ENCODE measurements at regions not wholly inside any gene's neighbourhood (a gene's known extent, or its start where the extent isn't known, plus 50 kb on each side); places are given as distances from the start of the nearest gene placed in this dataset.
"Not testable (repeated sequence)": the region's sequence is repeated elsewhere in the genome, so short reads cannot be mapped to it uniquely, and the experiment has no call there.

DNA sequence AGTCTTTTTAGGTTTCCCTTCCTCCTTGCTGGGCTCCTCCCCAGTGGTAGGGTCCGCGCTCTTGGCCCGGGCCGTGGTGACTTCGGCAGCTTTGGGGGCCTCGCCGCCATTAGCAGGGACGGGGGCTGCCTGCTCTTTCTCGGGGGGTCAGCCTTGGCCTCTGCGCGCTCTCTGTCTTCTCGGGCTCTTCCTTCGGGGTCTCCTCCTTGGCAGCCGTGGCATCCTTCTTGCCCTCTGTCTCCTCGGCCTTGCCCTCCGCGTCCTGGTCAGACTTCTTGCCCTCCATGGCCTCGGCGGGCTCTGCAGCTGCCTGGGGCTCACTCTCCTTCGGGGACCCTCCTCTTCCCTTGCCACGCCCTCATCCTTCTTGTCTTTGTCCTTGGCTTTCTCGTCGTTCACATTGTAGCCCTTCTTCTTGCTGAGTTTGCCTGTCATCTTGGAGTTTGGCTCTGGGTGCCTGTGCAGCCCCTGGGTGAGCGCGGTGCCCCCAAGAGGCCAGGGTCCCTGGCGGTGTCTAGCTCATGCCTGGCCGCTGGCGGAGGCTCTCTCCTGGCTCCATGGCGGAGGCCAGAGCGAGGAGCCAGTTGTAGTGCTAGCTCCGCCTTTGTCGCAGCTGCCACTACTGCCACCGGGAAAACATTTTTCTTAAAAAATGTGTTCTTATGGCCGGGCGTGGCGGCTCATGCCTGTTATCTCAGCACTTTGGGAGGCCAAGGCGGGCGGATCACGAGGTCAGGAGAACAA lies 283.0 kb upstream of the SGCG start:
- no peak for DNase-seq (ENCODE audit: low spot score)

- DNase-seq (ENCODE audit: low spot score) = not testable (repeated sequence)
Measured at GRCh38 chr13:22900416-22900951, 280.3 kb upstream of the SGCG start.

DNA sequence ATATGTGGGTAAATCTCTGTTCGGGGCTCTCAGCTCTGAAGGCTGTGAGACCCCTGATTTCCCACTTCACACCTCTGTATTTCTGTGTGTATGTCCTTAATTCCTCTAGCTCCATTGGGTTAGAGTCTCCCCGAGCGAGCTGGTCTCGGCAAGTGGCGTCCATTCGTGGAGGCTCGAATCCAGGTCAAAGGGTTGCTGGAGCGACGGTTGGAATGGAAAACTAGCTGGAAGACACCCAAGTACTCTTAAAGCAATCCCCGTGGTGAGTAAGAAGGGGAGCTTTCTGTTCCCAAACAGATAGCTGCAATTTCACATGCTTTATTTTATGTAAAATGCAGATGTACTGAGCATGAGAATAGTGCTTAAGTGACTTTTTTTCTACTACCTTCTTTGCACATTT lies 277.5 kb upstream of the SGCG start:
- no peak for DNase-seq (ENCODE audit: low spot score)

DNA sequence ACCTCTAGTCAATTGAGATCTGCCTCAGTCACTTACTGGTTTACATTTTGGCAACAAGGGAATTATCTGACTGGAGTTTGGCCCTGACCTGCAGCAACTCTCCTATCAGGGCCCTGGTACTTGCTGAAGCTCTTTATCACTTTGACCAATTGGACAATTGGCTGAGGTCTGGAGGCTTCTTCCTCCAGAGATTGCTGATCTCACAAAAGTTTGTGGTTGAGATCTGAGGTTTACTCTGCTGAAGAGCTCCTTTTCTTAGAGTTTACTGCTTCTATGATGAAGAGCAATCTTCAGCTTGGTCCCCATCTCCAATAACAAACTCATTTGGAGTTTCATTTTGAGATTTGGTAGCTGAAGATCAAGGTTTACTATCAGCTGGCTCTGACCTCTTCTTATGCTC lies 276.9 kb upstream of the SGCG start:
- DNase-seq (ENCODE audit: low spot score) = no peak

- peak; percentile 79 for DNase-seq (ENCODE audit: low spot score)
Measured at GRCh38 chr13:22915442-22916082, 265.2 kb upstream of the SGCG start.

GRCh38 chr13:22916276-22916675 lies 264.5 kb upstream of the SGCG start:
- not testable (repeated sequence) for DNase-seq (ENCODE audit: low spot score)

DNA sequence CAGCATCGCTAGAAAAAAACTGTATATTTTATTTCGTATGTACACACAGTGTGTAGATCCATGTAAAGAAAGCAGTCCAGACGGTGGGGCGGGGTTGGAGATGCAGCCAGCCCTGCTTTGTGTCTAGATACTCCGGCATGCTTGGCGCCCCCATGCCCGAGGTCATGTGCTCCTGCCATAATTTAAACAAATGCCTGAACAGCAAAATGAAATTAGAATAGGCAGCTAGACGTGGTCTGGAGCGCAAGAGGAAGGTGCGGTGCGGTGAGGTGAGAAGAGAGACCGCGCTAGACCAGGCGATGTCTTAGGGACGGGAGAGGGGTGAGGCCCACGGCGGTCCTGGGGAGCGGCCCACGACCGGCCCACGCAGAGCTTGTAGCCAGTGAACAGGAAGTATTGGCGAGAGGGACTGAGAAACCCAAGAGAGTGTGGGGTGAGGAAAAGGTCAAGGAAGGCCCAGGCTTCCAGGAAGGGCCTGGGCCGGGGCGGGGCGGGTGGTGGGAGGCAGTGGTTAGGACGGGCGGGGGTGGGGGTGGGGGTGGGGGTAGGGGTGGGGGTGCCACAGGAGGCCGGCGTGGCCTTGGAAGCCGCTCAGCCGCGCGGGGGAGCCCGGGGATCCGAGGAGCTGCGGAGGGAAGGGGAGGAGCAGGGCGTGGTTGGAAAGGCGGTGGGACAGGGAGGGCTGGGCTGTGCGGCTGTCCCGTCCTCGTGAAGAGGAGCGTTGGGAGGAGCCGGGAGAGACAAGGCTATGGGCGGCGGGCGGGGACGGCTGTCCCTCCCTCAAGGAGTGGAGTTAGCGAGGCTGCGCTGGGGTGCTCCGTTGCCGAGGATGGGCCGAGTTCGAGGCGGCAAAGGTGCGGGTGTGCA lies 254.7 kb upstream of the SGCG start:
- DNase-seq (ENCODE audit: low spot score) = peak; percentile 90

- peak; percentile 66 for DNase-seq (ENCODE audit: low spot score)
Measured at GRCh38 chr13:22926748-22927400, 253.9 kb upstream of the SGCG start.

DNA sequence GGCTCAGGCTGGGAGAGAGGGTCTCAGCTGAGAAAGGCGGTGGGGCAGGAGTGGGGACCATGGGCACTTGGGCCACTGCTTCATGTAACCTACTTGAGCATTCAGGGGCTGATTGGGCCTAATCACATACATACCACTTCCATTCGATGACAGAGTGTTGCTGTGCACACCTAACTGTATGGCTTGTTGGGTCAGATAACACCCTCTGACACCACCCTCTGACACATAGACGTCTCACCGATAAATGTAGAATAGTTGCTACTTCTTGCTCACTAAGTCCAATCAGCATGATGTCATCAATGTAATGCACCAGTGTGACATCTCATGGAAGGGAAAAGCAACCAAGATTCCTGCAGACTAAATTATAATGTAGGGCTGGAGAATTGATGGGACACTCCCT lies 252.9 kb upstream of the SGCG start:
- DNase-seq (ENCODE audit: low spot score) = not testable (repeated sequence)

GRCh38 chr13:22929381-22930126 lies 251.2 kb upstream of the SGCG start:
- no peak for DNase-seq (ENCODE audit: low spot score)

- no peak for DNase-seq (ENCODE audit: low spot score)
Measured at GRCh38 chr13:22931576-22931975, 249.2 kb upstream of the SGCG start.

DNA sequence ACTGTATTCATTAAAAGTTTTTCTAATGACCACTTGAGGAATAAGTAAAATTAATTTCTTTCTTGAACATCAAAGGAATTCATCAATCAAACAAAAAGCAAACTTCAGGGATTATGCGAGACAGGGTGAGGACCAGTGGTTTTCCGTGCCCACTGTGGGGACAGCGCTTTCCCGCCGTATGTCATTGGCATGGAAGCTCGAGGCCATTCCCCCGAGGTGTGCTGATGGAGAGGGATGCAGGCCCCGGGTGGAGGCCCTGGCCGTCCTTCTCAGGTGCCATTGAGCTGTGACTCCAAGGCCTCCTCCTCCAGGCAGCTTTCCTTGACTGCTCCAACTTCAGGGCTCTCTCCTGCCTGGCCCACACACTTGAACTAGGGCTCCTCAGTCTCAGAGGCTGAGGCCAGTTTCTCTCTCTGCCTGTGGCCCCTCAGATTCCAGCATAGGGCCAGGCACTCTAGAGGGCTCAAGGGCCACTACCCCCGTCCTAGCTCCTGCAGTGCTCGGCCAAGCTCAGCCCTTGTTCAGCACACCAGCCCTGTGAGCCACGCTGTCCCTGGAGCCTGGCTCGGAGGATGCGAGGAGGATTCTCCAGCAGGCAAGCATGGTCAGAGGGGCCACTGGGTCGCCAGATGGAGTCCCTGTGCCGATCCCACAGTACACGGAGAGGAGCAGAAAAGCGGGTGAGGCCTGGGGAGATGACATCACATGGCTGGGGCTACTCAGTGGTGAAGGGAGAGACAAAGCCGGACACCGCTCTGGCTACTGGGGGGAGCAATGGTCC lies 248.0 kb upstream of the SGCG start:
- not testable (repeated sequence) for DNase-seq (ENCODE audit: low spot score)

- no peak for DNase-seq (ENCODE audit: low spot score)
Measured at GRCh38 chr13:22933571-22934181, 247.1 kb upstream of the SGCG start.

DNA sequence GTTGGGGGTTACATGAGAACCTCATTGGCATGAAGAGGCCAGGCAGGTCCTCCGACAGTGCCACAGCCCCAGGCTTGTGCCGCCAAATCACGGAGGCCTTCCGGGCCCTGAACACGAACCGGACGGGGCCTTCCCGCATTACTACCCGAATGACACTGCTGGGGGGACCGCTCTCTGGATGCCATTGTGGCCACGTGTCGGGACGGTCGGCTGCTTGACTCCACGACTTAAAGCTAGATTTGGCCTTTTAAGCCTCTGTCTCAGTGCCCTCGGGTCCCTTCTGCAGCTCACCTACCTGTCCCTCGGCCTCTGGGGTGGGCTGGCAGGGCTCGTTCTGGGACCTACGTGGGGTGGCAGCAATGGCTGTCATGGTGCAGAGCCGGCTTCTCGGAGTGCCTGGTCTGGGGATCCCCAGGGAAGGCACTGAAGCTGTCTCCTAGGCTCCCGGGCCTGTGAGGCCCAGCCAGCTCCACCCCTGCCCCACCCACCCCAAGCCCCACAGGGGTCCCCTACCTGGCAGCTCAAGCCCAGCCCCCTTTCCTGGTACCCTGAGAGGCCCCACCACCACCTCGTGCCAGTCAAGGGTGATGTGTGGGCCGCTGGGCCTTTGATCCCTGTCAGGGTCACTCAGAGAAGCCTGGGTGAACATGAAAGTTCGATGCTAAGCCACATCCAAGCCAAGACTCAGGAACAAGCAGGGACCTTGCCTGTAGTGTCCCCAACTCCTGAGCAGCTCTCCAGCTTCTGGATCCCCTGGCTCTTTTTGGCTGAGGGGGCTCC lies 245.8 kb upstream of the SGCG start:
- DNase-seq (ENCODE audit: low spot score) = no peak

DNA sequence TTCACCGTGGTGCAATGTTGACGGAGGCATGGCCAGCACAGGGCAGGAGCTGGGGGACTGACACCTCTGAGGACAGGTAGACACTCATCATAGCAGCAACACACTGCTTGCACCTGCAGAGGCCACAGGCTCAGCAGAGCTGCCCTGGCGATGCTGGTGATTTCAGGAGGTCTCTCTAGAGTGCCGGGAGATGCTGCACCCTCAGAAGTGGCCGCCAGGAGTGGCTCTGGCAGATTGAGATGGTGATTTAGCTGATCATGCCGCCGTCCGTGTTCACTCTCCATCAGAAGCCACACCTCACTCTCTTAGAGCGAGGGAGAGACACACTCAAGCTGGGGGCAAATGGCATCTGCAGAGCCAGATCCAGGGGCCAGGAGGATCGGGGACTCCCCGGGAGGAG lies 244.6 kb upstream of the SGCG start:
- no peak for DNase-seq (ENCODE audit: low spot score)

DNA sequence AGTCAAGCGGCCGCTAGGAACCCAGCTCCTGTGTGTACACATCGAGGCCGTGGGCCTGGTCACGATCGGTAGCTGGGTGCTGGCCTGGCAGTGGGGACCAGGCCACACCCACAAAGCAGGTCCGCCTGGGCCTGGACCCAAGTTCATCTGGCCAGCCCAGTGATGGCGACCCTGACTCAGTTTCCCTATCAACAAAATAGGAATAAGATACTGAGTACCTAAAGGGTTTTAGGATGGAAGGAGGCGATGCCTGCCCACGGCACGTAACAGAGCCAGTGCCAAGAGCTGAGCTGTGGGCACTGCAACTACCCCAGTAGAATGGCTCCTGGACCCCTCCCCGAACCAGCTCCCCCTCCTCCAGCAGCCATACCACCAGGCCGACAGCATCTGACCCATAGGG lies 243.5 kb upstream of the SGCG start:
- no peak for DNase-seq (ENCODE audit: low spot score)

DNA sequence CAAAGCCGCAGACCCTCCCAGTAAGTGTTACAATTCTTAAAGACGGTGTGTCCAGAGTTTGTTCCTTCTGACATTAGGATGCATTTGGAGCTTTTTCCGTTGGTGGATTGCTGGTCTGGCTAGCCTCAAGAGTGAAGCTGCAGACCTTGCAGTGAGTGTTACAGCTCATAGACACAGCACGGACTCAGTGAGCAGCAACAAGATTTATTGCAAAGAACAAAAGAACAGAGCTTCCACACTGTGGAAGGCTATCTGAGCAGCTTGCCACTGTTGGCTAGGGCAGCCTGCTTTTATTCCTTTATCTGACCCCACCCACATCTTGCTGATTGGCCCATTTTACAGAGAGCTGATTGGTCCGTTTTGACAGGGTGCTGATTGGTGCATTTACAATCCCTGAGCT lies 242.8 kb upstream of the SGCG start:
- DNase-seq (ENCODE audit: low spot score) = no peak

DNA sequence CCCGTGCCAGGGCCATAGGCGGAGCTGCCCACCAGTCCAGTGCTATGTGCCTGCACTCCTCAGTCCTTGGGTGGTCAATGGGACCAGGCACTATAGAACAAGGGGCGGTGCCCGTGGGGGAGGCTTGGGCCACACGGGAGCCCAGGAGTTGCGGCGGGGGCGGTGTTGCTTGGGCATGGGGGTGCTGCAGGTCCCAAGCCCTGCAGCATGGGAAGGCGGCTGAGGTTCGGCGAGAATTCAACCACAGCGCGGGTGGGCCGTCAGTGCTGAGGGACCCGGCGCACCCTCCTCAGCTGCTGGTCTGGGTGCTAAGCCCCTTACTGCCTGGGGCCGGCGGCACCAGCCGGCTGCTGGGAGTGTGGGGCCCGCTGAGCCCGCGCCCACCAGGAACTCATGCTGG lies 242.2 kb upstream of the SGCG start:
- DNase-seq (ENCODE audit: low spot score) = no peak

DNA sequence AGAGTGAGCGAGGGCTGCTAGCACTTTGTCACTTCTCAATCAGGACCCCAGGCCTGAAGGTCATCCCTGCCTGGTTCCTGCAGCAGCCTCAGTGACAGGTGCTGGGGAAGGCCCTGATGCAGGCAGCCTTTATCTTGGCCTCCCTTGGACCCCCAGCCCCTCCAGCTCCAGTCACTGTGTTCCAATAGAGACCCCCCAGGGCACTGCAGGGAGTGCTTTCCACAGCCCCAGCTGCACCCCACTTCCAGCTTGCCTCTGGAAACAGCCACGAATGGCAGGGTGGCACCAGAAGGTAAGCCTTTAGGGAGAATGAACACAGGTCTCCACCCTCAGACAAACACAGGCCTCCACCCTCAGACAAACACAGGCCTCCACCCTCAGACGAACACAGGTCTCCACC lies 241.6 kb upstream of the SGCG start:
- no peak for DNase-seq (ENCODE audit: low spot score)
